Natural killer cell (primary cell): ENCODE measurements at regions not wholly inside any gene's neighbourhood (a gene's known extent, or its start where the extent isn't known, plus 50 kb on each side); places are given as distances from the start of the nearest gene placed in this dataset.

Experiments
- ATAC-seq, 3 donors: fragments of 150-1000 bp in 2 of 3; fragments of 200-7000 bp in 1 of 3; cut with Tn5 transposase; 1 replicate in 1 of 3; 2 replicates in 2 of 3; pipeline ENCODE4 v1.10.0; 2021; ENCODE audit warnings: mild to moderate bottlenecking in 2 of 3, moderate library complexity in 2 of 3
- DNase-seq, 2 donors: peaks; one replicate each; pipeline versions ENCODE4 v3.0.0 to v3.0.0-alpha.2; 2013 to 2021; ENCODE audit warnings: mixed read lengths in 1 of 2
- H3K27ac ChIP-seq: one replicate; pipeline ENCODE4 v1.5.1; 2013; ENCODE audit warnings: mild to moderate bottlenecking, low read length
- H3K27me3 ChIP-seq: one replicate; pipeline ENCODE4 v1.6.1; 2013; ENCODE audit warnings: low read length; ENCODE audit not compliant: control insufficient read depth, insufficient read depth
- H3K36me3 ChIP-seq: one replicate; pipeline ENCODE4 v1.6.1; 2013; ENCODE audit warnings: low read length; ENCODE audit not compliant: control insufficient read depth, insufficient read depth
- H3K4me1 ChIP-seq: one replicate; pipeline ENCODE4 v1.6.1; 2013; ENCODE audit warnings: low read length; ENCODE audit not compliant: control insufficient read depth, insufficient read depth
- H3K4me3 ChIP-seq: one replicate; pipeline ENCODE4 v1.5.1; 2013; ENCODE audit warnings: low read length
- H3K9me3 ChIP-seq: one replicate; pipeline ENCODE4 v1.6.1; 2013; ENCODE audit warnings: low read length; ENCODE audit not compliant: control insufficient read depth, insufficient read depth
- H3K27ac Mint-ChIP-seq, 2 donors: one replicate each; pipeline ENCODE4 v1.8.0; 2022; ENCODE audit warnings: mild to moderate bottlenecking in 2 of 2, mixed read lengths in 2 of 2, moderate library complexity in 1 of 2
- H3K27me3 Mint-ChIP-seq, 2 donors: one replicate each; pipeline ENCODE4 v1.8.0; 2022; ENCODE audit warnings: low read depth in 2 of 2, mixed read lengths in 2 of 2
- H3K36me3 Mint-ChIP-seq: one replicate; pipeline ENCODE4 v1.8.0; 2022; ENCODE audit warnings: mixed read lengths
- H3K4me1 Mint-ChIP-seq, 2 donors: one replicate each; pipeline ENCODE4 v1.8.0; 2022; ENCODE audit warnings: mixed read lengths in 2 of 2
- H3K4me3 Mint-ChIP-seq: one replicate; pipeline ENCODE4 v1.8.0; 2022; ENCODE audit warnings: mild to moderate bottlenecking, moderate library complexity, mixed read lengths
- H3K9me3 Mint-ChIP-seq, 2 donors: one replicate each; pipeline ENCODE4 v1.8.0; 2022; ENCODE audit warnings: mixed read lengths in 2 of 2
- WGBS: methylation state at CpG from one replicate; pipeline ENCODE4 v1.1.7; 2013; ENCODE audit warnings: missing lambda C conversion rate; ENCODE audit not compliant: insufficient coverage; 5-methylcytosine and 5-hydroxymethylcytosine counted together
- intact Hi-C: fragments of 100-400 bp; cut with micrococcal nuclease; formaldehyde crosslinking; loops from one replicate; pipeline ENCODE4 v1.14.2; 2022
- TF ChIP-seq, protein P1 (sequence below): fragments of 200-600 bp; IDR thresholded peaks from one replicate; pipeline ENCODE4 v1.8.0; 2022; ENCODE audit warnings: antibody characterized with exemption

GRCh38 chr5:24073107-24073506 lies 565.7 kb downstream of the PRDM9 start:
- no peak overlapping the region for H3K27ac ChIP-seq
- no peaks in the 10 kb centered on the region for H3K4me1 ChIP-seq
- H3K4me3 ChIP-seq = no peak overlapping the region
- intact Hi-C loops = no loop called here
- 80% methylated on average over 4 of the region's 4 CpGs for WGBS
- no peaks in the 10 kb centered on the region for H3K36me3 ChIP-seq
- H3K9me3 ChIP-seq = peaks cover 5% of the 10 kb centered on the region
- TF ChIP-seq, protein P1, sequence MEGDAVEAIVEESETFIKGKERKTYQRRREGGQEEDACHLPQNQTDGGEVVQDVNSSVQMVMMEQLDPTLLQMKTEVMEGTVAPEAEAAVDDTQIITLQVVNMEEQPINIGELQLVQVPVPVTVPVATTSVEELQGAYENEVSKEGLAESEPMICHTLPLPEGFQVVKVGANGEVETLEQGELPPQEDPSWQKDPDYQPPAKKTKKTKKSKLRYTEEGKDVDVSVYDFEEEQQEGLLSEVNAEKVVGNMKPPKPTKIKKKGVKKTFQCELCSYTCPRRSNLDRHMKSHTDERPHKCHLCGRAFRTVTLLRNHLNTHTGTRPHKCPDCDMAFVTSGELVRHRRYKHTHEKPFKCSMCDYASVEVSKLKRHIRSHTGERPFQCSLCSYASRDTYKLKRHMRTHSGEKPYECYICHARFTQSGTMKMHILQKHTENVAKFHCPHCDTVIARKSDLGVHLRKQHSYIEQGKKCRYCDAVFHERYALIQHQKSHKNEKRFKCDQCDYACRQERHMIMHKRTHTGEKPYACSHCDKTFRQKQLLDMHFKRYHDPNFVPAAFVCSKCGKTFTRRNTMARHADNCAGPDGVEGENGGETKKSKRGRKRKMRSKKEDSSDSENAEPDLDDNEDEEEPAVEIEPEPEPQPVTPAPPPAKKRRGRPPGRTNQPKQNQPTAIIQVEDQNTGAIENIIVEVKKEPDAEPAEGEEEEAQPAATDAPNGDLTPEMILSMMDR = no peak
- H3K27me3 ChIP-seq = no peaks in the 10 kb centered on the region
- H3K36me3 Mint-ChIP-seq = no peaks in the 10 kb centered on the region
- H3K9me3 Mint-ChIP-seq = peaks cover 7 to 15% of the 10 kb centered on the region in 2 donors
- H3K4me3 Mint-ChIP-seq = no peak overlapping the region
- no peaks in the 10 kb centered on the region for H3K27me3 Mint-ChIP-seq
- ATAC-seq (no peak), DNase-seq (no peak)
- no peaks in the 10 kb centered on the region for H3K4me1 Mint-ChIP-seq
- no peak overlapping the region for H3K27ac Mint-ChIP-seq

- TF ChIP-seq, protein P1 = no peak
- ATAC-seq (no peak), DNase-seq (no peak)
- H3K4me3 Mint-ChIP-seq = no peak overlapping the region
- H3K27ac Mint-ChIP-seq = no peak overlapping the region
- H3K27me3 Mint-ChIP-seq = no peaks in the 10 kb centered on the region
- 97% methylated on average over 2 of the region's 2 CpGs for WGBS
- Histone ChIP-seq H3K4me3 (no peak overlapping the region), H3K4me1 (no peaks in the 10 kb centered on the region), H3K27ac (no peak overlapping the region), H3K9me3 (no peaks in the 10 kb centered on the region), H3K36me3 (no peaks in the 10 kb centered on the region), H3K27me3 (no peaks in the 10 kb centered on the region)
- peaks cover 7% of the 10 kb centered on the region for H3K36me3 Mint-ChIP-seq
- H3K9me3 Mint-ChIP-seq = peaks cover 3 to 18% of the 10 kb centered on the region in 2 donors
- intact Hi-C loops = no loop called here
- no peaks in the 10 kb centered on the region for H3K4me1 Mint-ChIP-seq
Observed at GRCh38 chr5:24080046-24080445, 564.7 kb downstream of the CDH10 start.

GRCh38 chr5:24094081-24094679 lies 550.6 kb downstream of the CDH10 start:
- peaks cover 9 to 25% of the 10 kb centered on the region in 2 donors for H3K9me3 Mint-ChIP-seq
- H3K4me3 Mint-ChIP-seq = no peak overlapping the region
- H3K9me3 ChIP-seq = no peaks in the 10 kb centered on the region
- intact Hi-C loops = no loop called here
- H3K27me3 Mint-ChIP-seq = no peaks in the 10 kb centered on the region
- 85% methylated on average over 8 of the region's 8 CpGs for WGBS
- TF ChIP-seq, protein P1 = no peak
- no peak overlapping the region for H3K27ac ChIP-seq
- H3K4me3 ChIP-seq = no peak overlapping the region
- no peaks in the 10 kb centered on the region for H3K36me3 Mint-ChIP-seq
- no peaks in the 10 kb centered on the region for H3K4me1 ChIP-seq
- no peaks in the 10 kb centered on the region for H3K27me3 ChIP-seq
- H3K27ac Mint-ChIP-seq = no peak overlapping the region
- H3K36me3 ChIP-seq = no peaks in the 10 kb centered on the region
- DNase-seq (no peak), ATAC-seq (no peak)
- H3K4me1 Mint-ChIP-seq = no peaks in the 10 kb centered on the region

- DNase-seq (no peak), ATAC-seq (no peak)
- Mint-ChIP-seq H3K4me3 (no peak overlapping the region), H3K4me1 (no peaks in the 10 kb centered on the region), H3K9me3 (peaks cover 12 to 18% of the 10 kb centered on the region in 2 donors), H3K36me3 (no peaks in the 10 kb centered on the region), H3K27ac (no peak overlapping the region), H3K27me3 (no peaks in the 10 kb centered on the region)
- Histone ChIP-seq H3K36me3 (no peaks in the 10 kb centered on the region), H3K4me3 (no peak overlapping the region), H3K27ac (no peak overlapping the region), H3K4me1 (no peaks in the 10 kb centered on the region), H3K27me3 (no peaks in the 10 kb centered on the region), H3K9me3 (no peaks in the 10 kb centered on the region)
- intact Hi-C loops = no loop called here
- TF ChIP-seq, protein P1 = no peak
- whole genome bisulfite sequencing = 75% methylated on average over 2 of the region's 2 CpGs
Observed at GRCh38 chr5:24102010-24102409, 542.8 kb downstream of the CDH10 start.
